Spleen (tissue), 7 donors: ENCODE measurements at regions not wholly inside any gene's neighbourhood (a gene's known extent, or its start where the extent isn't known, plus 50 kb on each side); places are given as distances from the start of the nearest gene placed in this dataset.

Experiments
- CTCF ChIP-seq, 11 experiments: fragments of 200-600 bp in 7 of 11; fragments of 450-650 bp in 4 of 11; sonication (generic) in 4 of 11; IDR thresholded peaks in 8 of 11; conservative IDR thresholded peaks in 3 of 11; 1 replicate in 7 of 11; 2 replicates in 4 of 11; pipeline versions ENCODE4 v1.4.0 to v1.8.0; 2016 to 2021; ENCODE audit warnings: antibody characterized with exemption in 11 of 11, inconsistent platforms in 4 of 11, mild to moderate bottlenecking in 1 of 11
- POLR2A ChIP-seq, 3 donors: fragments of 450-650 bp; IDR thresholded peaks; one replicate each; pipeline ENCODE4 v1.5.1; 2017; ENCODE audit warnings: antibody characterized with exemption in 3 of 3, mild to moderate bottlenecking in 1 of 3
- POLR2AphosphoS5 ChIP-seq, 3 donors: sonication (generic); formaldehyde crosslinking; IDR thresholded peaks; one replicate each; pipeline ENCODE4 v1.5.1; 2017; ENCODE audit warnings: antibody characterized with exemption in 3 of 3
- donor health status: DM: no; HTN: no; CAD: no; lungs with moderate emphysema.
- donor health status: DM: no; HTN: no; CAD: no.
- donor health status: DM: no; HTN: no; CAD: no.

GRCh38 chr12:113611652-113612051 is 140.0 kb upstream of the LHX5 start:
- TF ChIP-seq CTCF (IDR thresholded peaks at IDR 0.05 in 8 of 11, conservative IDR thresholded peaks at IDR 0.05 in 3 of 11) (no peak), POLR2A (IDR thresholded peaks at IDR 0.05) (no peak), POLR2AphosphoS5 (IDR thresholded peaks at IDR 0.05) (no peak)
